ENCODE measurements at regions not wholly inside any gene's neighbourhood (a gene's known extent, or its start where the extent isn't known, plus 50 kb on each side); places are given as distances from the start of the nearest gene placed in this dataset.

GRCh38 chr2:223230352-223230751 lies 178.4 kb downstream of the KCNE4 start:
- TF ChIP-seq CTCF (IDR thresholded peaks at IDR 0.05) (no peak), POLR2A (IDR thresholded peaks at IDR 0.05) (no peak)
